ENCODE measurements at regions not wholly inside any gene's neighbourhood (a gene's known extent, or its start where the extent isn't known, plus 50 kb on each side); places are given as distances from the start of the nearest gene placed in this dataset.

DNA sequence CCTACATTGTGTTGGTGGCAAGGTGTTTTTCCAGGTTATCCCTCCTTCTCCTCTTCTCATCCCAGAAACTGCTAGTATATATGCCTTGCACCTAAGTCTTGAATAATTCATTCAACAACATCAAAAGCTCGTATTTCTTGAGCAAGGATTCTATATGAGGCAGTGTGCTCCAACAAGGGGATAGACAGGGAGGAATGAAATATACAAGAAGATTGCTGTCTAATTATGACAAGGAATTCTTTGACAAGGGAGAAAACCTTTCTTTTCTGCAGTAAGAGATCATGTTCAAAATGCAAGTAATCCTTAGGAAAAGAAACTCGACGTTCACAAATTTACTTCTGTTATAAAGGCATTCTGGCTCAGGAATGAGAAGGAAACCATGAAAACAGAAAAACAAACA, 788.6 kb downstream of the TDRD15 start:
- TF ChIP-seq, protein P1, sequence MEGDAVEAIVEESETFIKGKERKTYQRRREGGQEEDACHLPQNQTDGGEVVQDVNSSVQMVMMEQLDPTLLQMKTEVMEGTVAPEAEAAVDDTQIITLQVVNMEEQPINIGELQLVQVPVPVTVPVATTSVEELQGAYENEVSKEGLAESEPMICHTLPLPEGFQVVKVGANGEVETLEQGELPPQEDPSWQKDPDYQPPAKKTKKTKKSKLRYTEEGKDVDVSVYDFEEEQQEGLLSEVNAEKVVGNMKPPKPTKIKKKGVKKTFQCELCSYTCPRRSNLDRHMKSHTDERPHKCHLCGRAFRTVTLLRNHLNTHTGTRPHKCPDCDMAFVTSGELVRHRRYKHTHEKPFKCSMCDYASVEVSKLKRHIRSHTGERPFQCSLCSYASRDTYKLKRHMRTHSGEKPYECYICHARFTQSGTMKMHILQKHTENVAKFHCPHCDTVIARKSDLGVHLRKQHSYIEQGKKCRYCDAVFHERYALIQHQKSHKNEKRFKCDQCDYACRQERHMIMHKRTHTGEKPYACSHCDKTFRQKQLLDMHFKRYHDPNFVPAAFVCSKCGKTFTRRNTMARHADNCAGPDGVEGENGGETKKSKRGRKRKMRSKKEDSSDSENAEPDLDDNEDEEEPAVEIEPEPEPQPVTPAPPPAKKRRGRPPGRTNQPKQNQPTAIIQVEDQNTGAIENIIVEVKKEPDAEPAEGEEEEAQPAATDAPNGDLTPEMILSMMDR (IDR thresholded peaks at IDR 0.05), result no peak
- TF ChIP-seq POLR2AphosphoS5 (IDR thresholded peaks at IDR 0.05) (no peak), POLR2A (IDR thresholded peaks at IDR 0.05) (no peak)
